ENCODE measurements at regions not wholly inside any gene's neighbourhood (a gene's known extent, or its start where the extent isn't known, plus 50 kb on each side); places are given as distances from the start of the nearest gene placed in this dataset.

GRCh38 chr5:3103262-3103811, 351.9 kb upstream of the IRX2 start:
- H3K4me3 ChIP-seq (ENCODE audit: extremely low read depth in 1 of 4, insufficient read depth in 2 of 4, low read depth in 3 of 4, low read length in 4 of 4): peak overlapping the region in 1 of 4 experiments; percentile 19; a peak in 2 of 8 replicates
- H2AFZ ChIP-seq (ENCODE audit: low read length): no peak overlapping the region
- TF ChIP-seq KDM5A (IDR thresholded peaks at IDR 0.05; ENCODE audit: low read length) (no peak), TEAD4 (IDR thresholded peaks at IDR 0.05; ENCODE audit: low read depth, low read length) (no peak), CREB1 (IDR thresholded peaks at IDR 0.05) (no peak), SP4 (IDR thresholded peaks at IDR 0.05; ENCODE audit: low read length) (no peak), E2F6 (IDR thresholded peaks at IDR 0.05) (no peak)

More at GRCh38 chr5:3103262-3103811, 351.9 kb upstream of the IRX2 start:
- peak overlapping the region; percentile 88 for H3K4ac ChIP-seq (replicated peaks; ENCODE audit: insufficient read length, low read depth, low read length)
- no peaks in the 10 kb centered on the region for H3K9me3 ChIP-seq (ENCODE audit: insufficient read depth in 2 of 2, low read depth in 1 of 2, low read length in 1 of 2)
- H3K27ac ChIP-seq (ENCODE audit: low read depth, low read length): no peak overlapping the region
- DNase-seq (ENCODE audit: low read depth in 1 of 2, low spot score in 2 of 2) (no peak), FAIRE-seq (no peak)
- peak overlapping the region; percentile 99; the same call in 1 of the 2 replicates for H2BK5ac ChIP-seq (ENCODE audit: low read depth, low read length)
- no peak overlapping the region for H3K23ac ChIP-seq (ENCODE audit: insufficient read length)
- H4K91ac ChIP-seq (replicated peaks; ENCODE audit: insufficient read length, low read length): peak overlapping the region; percentile 96
- POLR2A ChIA-PET (ENCODE audit: partially characterized antibody): interaction anchor here (0.8 to 2.2 kb wide), 4 partner anchors 12 to 354 kb away, joined by 3 to 6 read pairs (median 4); no protein-coding TSS in a partner anchor
- H2BK12ac ChIP-seq (ENCODE audit: low read depth, low read length): peak overlapping the region; percentile 62
- H3K79me1 ChIP-seq (ENCODE audit: low read depth, low read length): no peaks in the 10 kb centered on the region
- peak overlapping the region; percentile 94 for H2BK20ac ChIP-seq (ENCODE audit: low read length)
- peak overlapping the region; percentile 89 for H3K18ac ChIP-seq (ENCODE audit: extremely low read depth, low read length)
- no peak overlapping the region; a peak in 1 of 7 replicates for H3K9ac ChIP-seq (replicated peaks in 1 of 4; ENCODE audit: extremely low read depth in 1 of 4, low read depth in 3 of 4, low read length in 3 of 4)
- no peaks in the 10 kb centered on the region for H3K79me2 ChIP-seq (ENCODE audit: control insufficient read depth in 1 of 2, insufficient read depth in 2 of 2, low read length in 2 of 2)
- CTCF ChIA-PET (ENCODE audit: partially characterized antibody): interaction anchor here (0.8 to 1.6 kb wide), 4 partner anchors 11 to 97 kb away, joined by 3 to 4 read pairs (median 3); no protein-coding TSS in a partner anchor
- H2AK5ac ChIP-seq (ENCODE audit: low read depth, low read length): no peak overlapping the region
- WGBS, 2 experiments (ENCODE audit: extremely low coverage in 1 of 2, insufficient coverage in 1 of 2, insufficient read length in 1 of 2, insufficient replicate concordance in 2 of 2, low coverage in 1 of 2, low lambda C conversion rate in 2 of 2, missing lambda C conversion rate in 1 of 2): 40% methylated on average over 21 of the region's 21 CpGs; no CpG with 5 or more reads in 1 of the 2 experiments
- H3K14ac ChIP-seq (ENCODE audit: insufficient read length): no peak overlapping the region
- H3K27me3 ChIP-seq (replicated peaks in 1 of 4; ENCODE audit: control insufficient read depth in 3 of 4, extremely low read depth in 1 of 4, insufficient read depth in 3 of 4, low read length in 3 of 4): peaks cover 0 to 1% (median 0%) of the 10 kb centered on the region in 4 experiments; a peak in 4 of 7 replicates
- H3K4me1 ChIP-seq (replicated peaks in 1 of 4; ENCODE audit: control insufficient read depth in 3 of 4, insufficient read depth in 4 of 4, low read length in 3 of 4): peaks cover 29 to 77% (median 51%) of the 10 kb centered on the region in 4 experiments
- peak overlapping the region; percentile 26 for H3K56ac ChIP-seq (replicated peaks; ENCODE audit: insufficient read length, low read depth, low read length)
- H4K20me1 ChIP-seq (replicated peaks in 1 of 2; ENCODE audit: control insufficient read depth in 1 of 2, insufficient read depth in 2 of 2, low read length in 2 of 2): no peaks in the 10 kb centered on the region
- peak overlapping the region; percentile 89 for H4K5ac ChIP-seq (ENCODE audit: insufficient read length, low read depth, low read length)
- H4K8ac ChIP-seq (ENCODE audit: extremely low read depth, insufficient read depth, low read length): peak overlapping the region; percentile 43; the same call in 1 of the 2 replicates
- H3K4me2 ChIP-seq (ENCODE audit: insufficient read depth in 1 of 2, low read depth in 2 of 2, low read length in 2 of 2): peak overlapping the region; percentile 26 to 42
- H3K23me2 ChIP-seq (ENCODE audit: low read depth, low read length): no peaks in the 10 kb centered on the region
- no peak overlapping the region for H2BK15ac ChIP-seq (ENCODE audit: low read length)
- 0 out of 8 replicates have a peak, but pooled peaks cover 0 to 2% (median 0%) of the 10 kb centered on the region in 4 experiments for H3K36me3 ChIP-seq (ENCODE audit: control insufficient read depth in 2 of 4, insufficient read depth in 4 of 4, low read length in 3 of 4)
- H2BK120ac ChIP-seq (replicated peaks; ENCODE audit: low read depth, low read length): peak overlapping the region; percentile 99
